Right lobe of liver (tissue), 6 donors: ENCODE measurements at regions not wholly inside any gene's neighbourhood (a gene's known extent, or its start where the extent isn't known, plus 50 kb on each side); places are given as distances from the start of the nearest gene placed in this dataset.

ENCODE experiments used
- ATAC-seq, 4 donors: fragments of 200-7000 bp; cut with Tn5 transposase; one replicate each; pipeline ENCODE4 v1.9.1; 2020; ENCODE audit warnings: mild to moderate bottlenecking in 4 of 4, moderate library complexity in 4 of 4
- DNase-seq, 3 donors: peaks; one replicate each; pipeline ENCODE4 v3.0.0-alpha.2; 2020
- H3K27ac ChIP-seq, 3 donors: fragments of 200-600 bp; one replicate each; pipeline ENCODE4 v1.8.0; 2022
- H3K27me3 ChIP-seq, 2 donors: fragments of 200-600 bp; one replicate each; pipeline ENCODE4 v1.8.0; 2022
- H3K36me3 ChIP-seq, 4 donors: fragments of 200-600 bp; sonication (generic) in 1 of 4; one replicate each; pipeline versions ENCODE4 v1.5.1 to v1.8.0; 2017 to 2022; ENCODE audit warnings: control low read depth in 1 of 4
- H3K4me1 ChIP-seq, 4 donors: fragments of 200-600 bp; sonication (generic) in 1 of 4; one replicate each; pipeline versions ENCODE4 v1.5.1 to v1.8.0; 2017 to 2022; ENCODE audit warnings: control low read depth in 1 of 4
- H3K4me3 ChIP-seq, 3 donors: fragments of 200-600 bp; one replicate each; pipeline ENCODE4 v1.8.0; 2022
- H3K9me3 ChIP-seq, 4 donors: fragments of 200-600 bp; sonication (generic) in 1 of 4; one replicate each; pipeline versions ENCODE4 v1.5.1 to v1.8.0; 2017 to 2022; ENCODE audit warnings: control low read depth in 1 of 4
- CTCF ChIP-seq, 4 donors: fragments of 200-600 bp in 3 of 4; fragments of 450-650 bp in 1 of 4; IDR thresholded peaks; one replicate each; pipeline versions ENCODE4 v1.5.1 to v1.8.0; 2016 to 2022; ENCODE audit warnings: antibody characterized with exemption in 4 of 4, mild to moderate bottlenecking in 2 of 4
- POLR2A ChIP-seq: fragments of 450-650 bp; IDR thresholded peaks from one replicate; pipeline ENCODE4 v1.6.1; 2017; ENCODE audit warnings: antibody characterized with exemption, mild to moderate bottlenecking
- WGBS: methylation state at CpG from one replicate; pipeline ENCODE4 v1.1.6; 2018; ENCODE audit warnings: low coverage, low lambda C conversion rate; ENCODE audit not compliant: insufficient coverage; ENCODE audit errors: missing lambda C conversion rate; 5-methylcytosine and 5-hydroxymethylcytosine counted together
- intact Hi-C, 2 donors: fragments of 100-400 bp; cut with DNase I; formaldehyde crosslinking; loops; one replicate each; pipeline versions ENCODE4 v1.11.2 to v1.14.1; 2022
- donor health status: DM: no; HTN: yes; CAD: no.
- donor health status: DM: no; HTN: no; CAD: no.
- donor health status: DM: no; HTN: no; CAD: no.
- donor health status: DM: no; HTN: yes; CAD: no.
- donor health status: DM: no; HTN: yes; CAD: no.

GRCh38 chr11:116096272-116096995, 592.2 kb upstream of the CADM1 start:
- 48% methylated on average over 10 of the region's 12 CpGs for WGBS
- H3K9me3 ChIP-seq: no peaks in the 10 kb centered on the region
- TF ChIP-seq POLR2A: no peak
- TF ChIP-seq CTCF (IDR thresholded peaks at IDR 0.05): no peak
- ATAC-seq: no peak
- H3K4me1 ChIP-seq: no peaks in the 10 kb centered on the region
- no peak for DNase-seq
- H3K4me3 ChIP-seq: no peak overlapping the region
- no peak overlapping the region for H3K27ac ChIP-seq
- H3K27me3 ChIP-seq: no peaks in the 10 kb centered on the region
- H3K36me3 ChIP-seq: no peaks in the 10 kb centered on the region
- intact Hi-C loops: no loop called here

- Histone ChIP-seq H3K27me3 (no peaks in the 10 kb centered on the region), H3K9me3 (no peaks in the 10 kb centered on the region), H3K36me3 (no peaks in the 10 kb centered on the region), H3K27ac (no peak overlapping the region), H3K4me3 (no peak overlapping the region), H3K4me1 (no peaks in the 10 kb centered on the region)
- TF ChIP-seq CTCF (IDR thresholded peaks at IDR 0.05): no peak
- no peak for TF ChIP-seq POLR2A
- intact Hi-C loops: no loop called here
- DNase-seq (no peak), ATAC-seq (no peak)
- 70% methylated on average over 2 of the region's 2 CpGs for WGBS
These were observed 589.5 kb upstream of the CADM1 start for GRCh38 chr11:116093481-116094270.

GRCh38 chr11:116093065-116093464, 588.9 kb upstream of the CADM1 start:
- Histone ChIP-seq H3K27me3 (no peaks in the 10 kb centered on the region), H3K4me3 (no peak overlapping the region), H3K36me3 (no peaks in the 10 kb centered on the region), H3K9me3 (no peaks in the 10 kb centered on the region), H3K4me1 (no peaks in the 10 kb centered on the region), H3K27ac (no peak overlapping the region)
- DNase-seq (no peak), ATAC-seq (no peak)
- no peak for TF ChIP-seq CTCF (IDR thresholded peaks at IDR 0.05)
- WGBS: 50% methylated on average over 6 of the region's 7 CpGs
- intact Hi-C loops: no loop called here

GRCh38 chr11:116086426-116086825, 582.2 kb upstream of the CADM1 start:
- no peak for DNase-seq

More at GRCh38 chr11:116086426-116086825, 582.2 kb upstream of the CADM1 start:
- Histone ChIP-seq H3K36me3 (no peaks in the 10 kb centered on the region), H3K27me3 (no peaks in the 10 kb centered on the region), H3K9me3 (no peaks in the 10 kb centered on the region), H3K27ac (no peak overlapping the region), H3K4me3 (no peak overlapping the region), H3K4me1 (no peaks in the 10 kb centered on the region)
- intact Hi-C loops: no loop called here
- no peak for ATAC-seq
- TF ChIP-seq POLR2A: no peak
- TF ChIP-seq CTCF (IDR thresholded peaks at IDR 0.05): no peak
- 83% methylated on average over 1 of the region's 1 CpG for WGBS
